Astrocyte (in vitro differentiated cells and primary cell): ENCODE measurements at regions not wholly inside any gene's neighbourhood (a gene's known extent, or its start where the extent isn't known, plus 50 kb on each side); places are given as distances from the start of the nearest gene placed in this dataset.

Experiments
- DNase-seq: peaks from one replicate; pipeline ENCODE4 v3.0.0-alpha.2; 2010; ENCODE audit warnings: low read depth
- FAIRE-seq: peaks from 2 replicates; lab custom pipeline; 2011; peaks lifted over from hg19 to GRCh38; lab: Jason Lieb, UNC
- H2AFZ ChIP-seq: 2 replicates; pipeline ENCODE4 v1.6.0; 2012; ENCODE audit warnings: low read depth, low read length, inconsistent platforms
- H3K27ac ChIP-seq: 2 replicates; pipeline ENCODE4 v1.5.1; 2011; ENCODE audit warnings: low read depth, low read length, inconsistent platforms
- H3K27me3 ChIP-seq: 2 replicates; pipeline ENCODE4 v1.6.0; 2011; ENCODE audit warnings: low read length, inconsistent platforms; ENCODE audit not compliant: insufficient read depth
- H3K36me3 ChIP-seq: 2 replicates; pipeline ENCODE4 v1.5.1; 2011; ENCODE audit warnings: low read length, inconsistent platforms; ENCODE audit not compliant: insufficient read depth
- H3K4me1 ChIP-seq: 2 replicates; pipeline ENCODE4 v1.5.1; 2011; ENCODE audit warnings: low read length, inconsistent platforms; ENCODE audit not compliant: insufficient read depth
- H3K4me2 ChIP-seq: 2 replicates; pipeline ENCODE4 v1.6.0; 2012; ENCODE audit warnings: low read length, inconsistent platforms
- H3K4me3 ChIP-seq: 2 replicates; pipeline ENCODE4 v1.5.1; 2011; ENCODE audit warnings: low read depth, mild to moderate bottlenecking, low read length, inconsistent platforms; ENCODE audit not compliant: insufficient read depth
- H3K79me2 ChIP-seq: 2 replicates; pipeline ENCODE4 v1.6.0; 2012; ENCODE audit warnings: mild to moderate bottlenecking, low read length, inconsistent platforms; ENCODE audit not compliant: insufficient read depth
- H3K9ac ChIP-seq: 2 replicates; pipeline ENCODE4 v1.6.0; 2012; ENCODE audit warnings: mild to moderate bottlenecking, low read length, inconsistent platforms
- H3K9me3 ChIP-seq: 2 replicates; pipeline ENCODE4 v1.5.1; 2012; ENCODE audit warnings: low read depth, mild to moderate bottlenecking, low read length, inconsistent platforms; ENCODE audit not compliant: insufficient read depth
- H4K20me1 ChIP-seq: 2 replicates; pipeline ENCODE4 v1.6.0; 2012; ENCODE audit warnings: low read length, inconsistent platforms; ENCODE audit not compliant: insufficient read depth
- H3K27ac Mint-ChIP-seq: one replicate; pipeline ENCODE4 v1.8.0; 2021; ENCODE audit warnings: mild to moderate bottlenecking, mixed read lengths; ENCODE audit not compliant: unreplicated experiment
- H3K27me3 Mint-ChIP-seq: one replicate; pipeline ENCODE4 v1.8.0; 2021; ENCODE audit warnings: low read depth, mixed read lengths; ENCODE audit not compliant: unreplicated experiment
- H3K36me3 Mint-ChIP-seq: one replicate; pipeline ENCODE4 v1.8.0; 2021; ENCODE audit warnings: low read depth, mixed read lengths; ENCODE audit not compliant: unreplicated experiment
- H3K4me1 Mint-ChIP-seq: one replicate; pipeline ENCODE4 v1.8.0; 2021; ENCODE audit warnings: low read depth, mixed read lengths; ENCODE audit not compliant: unreplicated experiment
- H3K4me3 Mint-ChIP-seq: one replicate; pipeline ENCODE4 v1.8.0; 2021; ENCODE audit warnings: mild to moderate bottlenecking, moderate library complexity, mixed read lengths; ENCODE audit not compliant: unreplicated experiment
- H3K9me3 Mint-ChIP-seq: one replicate; pipeline ENCODE4 v1.8.0; 2021; ENCODE audit warnings: mild to moderate bottlenecking, mixed read lengths; ENCODE audit not compliant: unreplicated experiment
- CTCF ChIP-seq: IDR thresholded peaks from 2 replicates; pipeline ENCODE4 v1.5.1; 2011; ENCODE audit warnings: low read depth, mild to moderate bottlenecking, inconsistent platforms, low read length, moderate library complexity; ENCODE audit not compliant: insufficient read depth
- EZH2 ChIP-seq: IDR thresholded peaks from 2 replicates; pipeline ENCODE4 v1.6.1; 2012; ENCODE audit warnings: mild to moderate bottlenecking, low read length, inconsistent platforms; ENCODE audit not compliant: insufficient read depth

GRCh38 chr2:16361261-16361995, 304.2 kb downstream of the CYRIA start:
- Histone ChIP-seq H3K27me3 (no peaks in the 10 kb centered on the region), H3K4me1 (no peaks in the 10 kb centered on the region), H3K4me2 (no peak overlapping the region), H3K9me3 (no peaks in the 10 kb centered on the region), H3K27ac (no peak overlapping the region), H3K4me3 (no peak overlapping the region), H4K20me1 (no peaks in the 10 kb centered on the region), H3K9ac (no peak overlapping the region), H3K36me3 (no peaks in the 10 kb centered on the region), H2AFZ (no peak overlapping the region), H3K79me2 (no peaks in the 10 kb centered on the region)
- TF ChIP-seq EZH2 (no peak), CTCF (no peak)
- Mint-ChIP-seq H3K9me3 (peaks cover 6% of the 10 kb centered on the region), H3K27ac (no peak overlapping the region), H3K36me3 (no peaks in the 10 kb centered on the region), H3K27me3 (no peaks in the 10 kb centered on the region), H3K4me3 (no peak overlapping the region), H3K4me1 (no peaks in the 10 kb centered on the region)
- DNase-seq (no peak), FAIRE-seq (no peak)

DNA sequence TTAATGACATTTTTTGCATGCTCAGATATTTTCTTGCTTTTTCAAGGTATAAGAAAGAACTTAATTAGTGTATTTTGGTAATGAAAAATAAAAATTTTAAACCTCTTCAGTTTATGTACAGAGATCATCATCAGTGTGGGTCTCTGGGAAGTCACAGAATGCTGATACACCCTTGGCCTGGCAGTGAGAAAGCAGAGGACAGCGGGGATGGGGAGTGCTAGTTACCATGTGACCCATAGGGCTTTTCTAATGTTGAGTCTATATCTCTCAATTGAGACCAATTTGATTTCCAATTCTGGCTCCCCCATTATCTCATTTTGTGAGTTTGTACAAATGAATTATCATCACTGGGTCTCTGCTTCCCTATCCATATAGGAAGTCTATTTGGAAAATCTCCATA, 305.7 kb downstream of the CYRIA start:
- Mint-ChIP-seq H3K27me3 (no peaks in the 10 kb centered on the region), H3K27ac (no peak overlapping the region), H3K4me3 (no peak overlapping the region), H3K4me1 (no peaks in the 10 kb centered on the region), H3K36me3 (no peaks in the 10 kb centered on the region), H3K9me3 (peaks cover 6% of the 10 kb centered on the region)
- no peak overlapping the region for H3K27ac ChIP-seq
- H3K4me3 ChIP-seq = no peak overlapping the region
- H3K27me3 ChIP-seq = no peaks in the 10 kb centered on the region
- TF ChIP-seq EZH2 = no peak
- no peak for TF ChIP-seq CTCF
- no peak for FAIRE-seq
- no peaks in the 10 kb centered on the region for H3K79me2 ChIP-seq
- no peaks in the 10 kb centered on the region for H4K20me1 ChIP-seq
- no peak overlapping the region for H3K9ac ChIP-seq
- no peaks in the 10 kb centered on the region for H3K36me3 ChIP-seq
- H3K4me1 ChIP-seq = no peaks in the 10 kb centered on the region
- H3K4me2 ChIP-seq = no peak overlapping the region
- no peak overlapping the region for H2AFZ ChIP-seq
- H3K9me3 ChIP-seq = no peaks in the 10 kb centered on the region
- DNase-seq = no peak

GRCh38 chr2:16357188-16357587, 308.4 kb downstream of the CYRIA start:
- Mint-ChIP-seq H3K36me3 (no peaks in the 10 kb centered on the region), H3K9me3 (peaks cover 11% of the 10 kb centered on the region), H3K4me3 (no peak overlapping the region), H3K27ac (no peak overlapping the region), H3K4me1 (no peaks in the 10 kb centered on the region), H3K27me3 (no peaks in the 10 kb centered on the region)
- H3K4me3 ChIP-seq = no peak overlapping the region
- no peak overlapping the region for H3K27ac ChIP-seq
- no peaks in the 10 kb centered on the region for H4K20me1 ChIP-seq
- no peaks in the 10 kb centered on the region for H3K36me3 ChIP-seq
- no peak for FAIRE-seq
- no peak overlapping the region for H3K4me2 ChIP-seq
- no peaks in the 10 kb centered on the region for H3K4me1 ChIP-seq
- DNase-seq = no peak
- no peak for TF ChIP-seq EZH2
- TF ChIP-seq CTCF = no peak
- no peak overlapping the region for H2AFZ ChIP-seq
- no peaks in the 10 kb centered on the region for H3K9me3 ChIP-seq
- H3K79me2 ChIP-seq = no peaks in the 10 kb centered on the region
- no peaks in the 10 kb centered on the region for H3K27me3 ChIP-seq
- H3K9ac ChIP-seq = no peak overlapping the region
